Kidney capillary endothelial cell (primary cell): ENCODE measurements at regions not wholly inside any gene's neighbourhood (a gene's known extent, or its start where the extent isn't known, plus 50 kb on each side); places are given as distances from the start of the nearest gene placed in this dataset.
"Not testable (repeated sequence)": the region's sequence is repeated elsewhere in the genome, so short reads cannot be mapped to it uniquely, and the experiment has no call there.

Experiments used
- DNase-seq: peaks from one replicate; pipeline ENCODE4 v3.0.0-alpha.2; 2018; ENCODE audit warnings: low spot score

GRCh38 chr11:87970762-87971161 lies 204.5 kb downstream of the RAB38 start:
- no peak for DNase-seq

DNA sequence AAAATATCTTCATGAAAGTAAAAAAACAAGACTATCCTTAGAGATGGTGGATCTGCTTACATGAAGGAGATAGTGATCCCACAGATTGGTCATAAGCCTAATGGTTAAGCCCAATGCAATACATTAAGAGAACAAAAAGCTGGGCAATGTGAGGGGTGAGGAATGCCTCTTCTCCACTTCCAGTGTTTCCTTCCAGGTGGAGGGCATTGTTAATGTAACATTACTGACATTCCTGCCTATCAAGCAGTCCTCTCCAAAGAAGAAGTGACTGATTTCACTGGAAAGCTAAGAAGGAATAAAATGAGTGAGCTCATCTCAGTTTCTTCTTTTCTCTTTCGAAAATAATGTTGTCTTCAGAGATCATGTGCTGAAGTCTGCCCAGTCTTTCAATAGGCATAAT lies 207.8 kb downstream of the RAB38 start:
- DNase-seq: no peak

DNA sequence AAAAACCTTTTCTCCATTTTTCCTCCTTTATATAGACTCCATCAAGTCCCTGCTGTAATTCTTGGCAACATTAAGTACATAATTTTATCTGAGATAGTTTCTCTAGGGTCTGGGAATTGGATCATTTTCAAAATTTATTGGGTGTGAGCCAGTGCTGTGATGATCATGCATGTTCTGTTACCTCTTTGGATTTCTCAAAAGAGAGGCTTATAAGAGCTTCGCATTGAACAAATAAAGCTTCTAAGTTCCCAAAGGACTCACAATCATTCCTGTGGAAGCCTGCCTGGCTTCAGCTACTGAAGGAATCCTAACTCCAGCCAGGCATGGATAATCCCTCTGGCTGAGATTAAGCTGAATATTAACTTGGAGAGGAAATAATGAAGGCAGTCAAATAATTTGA lies 208.5 kb downstream of the RAB38 start:
- DNase-seq: no peak

GRCh38 chr11:87966216-87966615 lies 209.0 kb downstream of the RAB38 start:
- DNase-seq: no peak

DNA sequence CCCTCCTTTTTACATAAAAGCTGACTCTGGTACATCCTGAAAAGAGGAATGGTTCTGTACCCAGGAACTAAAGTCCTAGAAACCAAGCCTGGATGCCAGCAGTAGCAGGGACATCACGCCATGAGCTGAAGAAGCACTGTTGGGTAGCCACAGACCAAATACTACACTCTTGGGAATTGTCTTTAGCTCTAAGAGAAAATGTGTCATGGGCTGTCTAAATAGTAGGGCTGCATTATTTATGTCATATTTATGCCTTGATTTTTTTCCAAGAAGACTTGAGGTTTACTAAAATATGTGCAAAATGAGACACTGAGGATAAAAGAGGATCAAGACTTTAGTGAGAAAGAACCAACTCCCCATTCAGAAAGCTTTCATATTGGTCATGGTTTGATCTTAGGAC lies 213.6 kb downstream of the RAB38 start:
- DNase-seq: no peak

DNA sequence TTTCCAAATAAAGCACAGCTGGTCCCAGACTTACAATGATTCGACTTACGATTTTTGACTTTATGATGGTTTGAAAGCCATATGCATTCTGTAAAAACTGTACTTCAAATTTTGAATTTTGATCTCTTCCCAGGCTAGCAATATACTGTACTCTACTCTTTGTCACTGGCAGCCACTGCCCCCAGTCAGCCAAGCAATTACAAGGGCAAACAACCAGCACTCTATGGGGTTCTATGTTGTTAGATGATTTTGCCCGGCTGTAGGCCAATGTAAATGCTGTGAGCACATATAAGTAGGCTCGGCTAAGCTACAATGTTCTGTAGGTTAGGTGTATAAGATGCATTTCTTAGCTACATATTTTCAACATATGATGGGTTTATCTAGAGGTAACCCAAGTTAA lies 217.3 kb downstream of the RAB38 start:
- DNase-seq: no peak

GRCh38 chr11:87954476-87954875 lies 220.8 kb downstream of the RAB38 start:
- DNase-seq: no peak

DNA sequence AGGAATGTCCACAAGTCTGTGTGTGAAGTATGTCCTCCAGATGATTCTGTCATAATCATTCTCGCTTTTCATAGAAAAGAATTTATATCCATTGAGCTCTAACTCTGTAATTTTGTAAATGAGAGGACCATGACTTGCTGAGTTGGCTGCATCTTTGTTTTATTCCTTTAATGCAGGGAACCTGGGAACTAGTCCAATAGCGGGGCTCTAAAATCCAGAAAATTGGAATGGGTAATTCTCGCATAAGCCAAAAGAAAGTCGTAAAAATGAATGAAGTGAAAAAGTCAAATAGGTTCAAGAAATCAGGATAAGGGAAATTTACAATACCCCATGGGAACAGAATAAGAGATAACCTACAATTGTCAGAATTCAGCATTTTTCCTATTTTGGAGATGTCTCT lies 232.5 kb downstream of the RAB38 start:
- DNase-seq: no peak

GRCh38 chr11:87934182-87934581 lies 241.1 kb downstream of the RAB38 start:
- DNase-seq: no peak

- DNase-seq: peak; percentile 58
Measured at GRCh38 chr11:87926250-87926970, 248.8 kb downstream of the RAB38 start.

DNA sequence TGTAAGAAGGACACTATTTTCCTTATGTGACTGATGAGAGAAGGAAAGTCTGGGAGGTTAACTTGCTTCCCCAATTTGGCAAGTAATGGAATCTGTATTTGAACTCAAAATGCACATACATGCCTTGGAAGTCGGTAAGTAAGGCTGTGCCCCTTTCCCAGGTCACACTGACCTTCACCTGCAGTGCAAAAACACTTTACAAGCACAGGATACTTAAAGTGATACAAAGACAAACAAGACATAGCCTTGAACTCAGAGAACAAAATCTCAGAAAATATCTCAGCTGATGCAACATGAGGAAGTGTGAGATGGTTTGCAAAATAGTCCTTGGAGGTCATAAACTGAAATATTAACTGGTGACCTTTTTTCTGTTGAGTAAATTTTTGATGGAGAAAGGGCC lies 251.1 kb downstream of the RAB38 start:
- no peak for DNase-seq

DNA sequence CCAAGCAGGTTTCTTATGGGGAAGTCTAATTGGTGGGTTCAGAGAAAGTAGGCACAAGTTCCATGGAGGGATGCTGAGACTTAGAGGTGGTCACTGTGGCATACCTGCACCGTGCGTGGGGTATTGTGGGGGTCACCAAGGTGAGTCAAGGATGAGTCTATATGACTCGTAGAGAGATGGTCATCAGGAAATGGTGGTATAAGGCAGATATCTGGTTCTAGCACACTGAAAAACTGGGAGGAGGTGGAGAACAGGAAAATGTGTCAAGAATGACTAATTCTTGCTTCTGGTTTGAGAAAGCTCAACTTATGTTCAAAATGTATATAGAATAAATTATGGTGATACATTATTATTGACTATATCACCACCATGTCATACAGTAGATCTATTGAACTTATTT lies 258.1 kb downstream of the RAB38 start:
- DNase-seq: peak; percentile 31

DNA sequence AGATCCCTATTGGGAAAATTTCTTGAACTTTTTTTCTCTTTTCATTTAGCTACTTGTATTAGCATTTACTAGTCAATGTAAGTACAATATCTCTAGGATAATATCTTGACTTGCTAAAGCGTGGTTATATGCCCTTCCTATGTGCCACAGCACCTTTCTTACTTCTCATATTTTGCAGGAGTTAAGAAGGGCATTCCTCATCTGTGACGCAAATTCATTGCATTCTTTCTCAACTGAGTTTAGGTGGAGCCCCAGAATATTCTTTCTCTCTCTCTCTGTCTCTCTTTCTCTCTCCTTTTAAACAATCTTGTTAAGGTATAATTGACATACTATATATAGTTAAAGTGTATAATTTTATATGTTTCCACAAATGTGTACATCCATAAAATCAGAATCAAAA lies 266.1 kb downstream of the RAB38 start:
- no peak for DNase-seq

GRCh38 chr11:87908086-87908485 lies 267.2 kb downstream of the RAB38 start:
- DNase-seq: no peak

DNA sequence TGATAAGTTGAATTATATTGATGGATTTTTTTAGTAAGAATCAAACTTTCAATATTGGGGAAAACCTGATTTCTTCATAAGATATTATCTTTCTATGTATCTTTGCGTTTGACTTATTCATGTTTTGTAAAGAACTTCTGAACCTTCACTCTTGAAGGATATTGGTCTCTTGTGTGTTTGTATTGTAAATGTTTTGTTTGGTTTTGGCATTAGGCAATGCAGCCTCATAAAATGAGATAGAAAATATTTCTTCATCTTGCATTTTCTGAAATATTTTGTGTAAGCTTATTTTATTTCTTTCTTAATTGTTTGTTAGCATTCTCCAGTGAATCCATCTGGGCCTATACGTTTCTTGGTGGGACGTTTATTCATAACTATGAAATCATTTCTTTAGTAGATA lies 271.9 kb downstream of the RAB38 start:
- DNase-seq: no peak

DNA sequence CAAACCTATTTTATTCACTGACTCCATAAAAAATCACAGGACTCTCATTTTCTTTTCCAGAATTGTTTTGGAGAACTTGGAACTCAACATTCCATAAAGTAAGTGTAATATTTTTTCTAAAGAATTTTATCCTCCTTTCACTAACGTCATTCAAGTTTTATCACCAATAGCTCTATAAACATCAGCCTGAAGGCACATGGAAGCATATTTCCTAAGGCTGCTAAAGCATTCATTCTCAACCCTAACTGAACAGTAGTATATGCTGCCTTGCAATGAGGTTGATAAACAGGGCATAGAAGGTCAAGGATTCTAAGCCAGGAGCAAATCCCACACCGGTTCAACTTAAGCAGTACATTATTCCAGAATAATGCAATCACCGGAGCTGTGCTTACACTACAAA lies 273.9 kb downstream of the RAB38 start:
- no peak for DNase-seq

DNA sequence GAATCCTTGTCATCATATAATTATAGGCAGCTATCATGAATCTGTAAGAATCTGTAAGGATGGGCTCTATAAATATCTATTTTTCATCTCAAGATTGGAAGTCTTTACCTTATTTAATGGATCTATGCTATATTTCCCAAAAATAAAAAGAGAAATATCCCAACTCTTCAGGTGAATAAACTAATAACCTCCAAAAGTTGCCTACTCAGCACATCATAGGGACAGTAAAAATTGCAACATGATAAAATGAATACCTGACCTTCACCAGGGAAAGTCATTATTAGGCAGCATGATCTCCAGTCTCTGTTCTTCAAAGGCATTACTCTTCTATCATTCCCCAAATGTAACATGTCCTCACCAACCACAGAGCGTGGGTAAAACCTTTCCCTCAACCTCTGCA lies 277.3 kb downstream of the RAB38 start:
- no peak for DNase-seq

DNA sequence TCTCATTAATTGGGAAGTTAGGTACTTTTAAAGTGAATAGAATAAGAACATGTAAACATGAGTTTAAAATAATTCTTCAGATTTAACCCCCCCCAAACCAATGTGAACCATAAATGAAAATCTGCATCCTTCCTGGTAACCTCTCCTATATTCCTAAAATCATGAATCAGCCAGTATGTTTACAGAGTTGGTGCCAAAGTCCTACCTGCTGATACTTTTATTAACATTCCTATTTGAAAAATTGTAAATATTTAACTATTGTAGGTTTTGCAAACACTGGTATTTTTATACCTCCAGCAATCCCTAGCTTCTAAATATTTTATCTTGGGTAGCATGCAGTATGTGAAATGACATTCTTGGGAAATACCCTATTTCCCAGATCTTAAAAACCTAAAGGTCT lies 278.2 kb downstream of the RAB38 start:
- no peak for DNase-seq

GRCh38 chr11:87894961-87895360 lies 280.3 kb downstream of the RAB38 start:
- no peak for DNase-seq

GRCh38 chr11:87892291-87892690 lies 283.0 kb downstream of the RAB38 start:
- no peak for DNase-seq

GRCh38 chr11:87889126-87889525 lies 286.1 kb downstream of the RAB38 start:
- no peak for DNase-seq

DNA sequence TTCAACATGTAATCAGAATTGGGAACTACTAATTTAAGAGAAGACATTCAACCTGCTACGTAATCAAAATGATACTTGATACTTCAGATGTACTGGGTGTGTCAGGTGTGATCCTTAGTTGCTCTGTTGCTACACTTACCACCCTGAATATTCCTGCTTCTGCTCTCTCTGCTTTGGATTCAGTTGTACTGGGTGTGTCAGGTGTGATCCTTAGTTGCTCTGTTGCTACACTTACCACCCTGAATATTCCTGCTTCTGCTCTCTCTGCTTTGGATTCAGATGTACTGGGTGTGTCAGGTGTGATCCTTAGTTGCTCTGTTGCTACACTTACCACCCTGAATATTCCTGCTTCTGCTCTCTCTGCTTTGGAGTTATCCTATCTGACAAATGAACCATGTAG lies 290.2 kb downstream of the RAB38 start:
- not testable (repeated sequence) for DNase-seq

GRCh38 chr11:87879118-87879517 lies 296.1 kb downstream of the RAB38 start:
- no peak for DNase-seq

DNA sequence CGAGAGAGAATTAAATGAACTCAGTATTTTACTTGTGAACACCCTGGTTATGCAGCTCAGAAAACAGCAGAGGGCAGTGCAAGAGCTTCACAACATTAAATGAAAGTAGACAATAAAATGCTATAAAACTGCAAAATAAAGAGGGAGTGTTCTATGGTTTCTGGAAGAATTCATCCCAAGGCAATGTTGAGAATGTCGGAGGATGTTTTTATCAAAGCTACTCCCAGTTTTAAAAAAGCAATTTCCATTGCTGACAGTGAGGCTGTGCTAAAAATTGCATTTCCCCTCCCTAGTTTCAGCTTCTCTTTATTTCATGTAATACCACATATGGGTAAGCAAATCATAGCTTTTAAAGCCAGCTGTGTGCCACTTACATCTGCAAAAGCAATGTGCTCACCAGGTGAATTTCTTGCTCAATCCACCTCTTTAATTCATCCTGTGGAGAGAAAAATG lies 296.8 kb downstream of the RAB38 start:
- DNase-seq: peak; percentile 44

GRCh38 chr11:87871056-87871455 lies 304.2 kb downstream of the RAB38 start:
- DNase-seq: no peak
